ENCODE measurements at regions not wholly inside any gene's neighbourhood (a gene's known extent, or its start where the extent isn't known, plus 50 kb on each side); places are given as distances from the start of the nearest gene placed in this dataset.

GRCh38 chr4:22202975-22203710 is 254.6 kb upstream of the KCNIP4 start:
- Histone ChIP-seq H3K27me3 (replicated peaks in 1 of 2; ENCODE audit: control insufficient read depth in 2 of 2, insufficient read depth in 2 of 2, low read length in 1 of 2) (no peaks in the 10 kb centered on the region), H3K9ac (ENCODE audit: control insufficient read depth, insufficient read depth, low read length) (no peak overlapping the region), H3K79me2 (ENCODE audit: control insufficient read depth, insufficient read depth, low read length) (no peaks in the 10 kb centered on the region), H4K20me1 (ENCODE audit: control insufficient read depth, insufficient read depth) (no peaks in the 10 kb centered on the region), H3K4me2 (ENCODE audit: control insufficient read depth, insufficient read depth) (no peak overlapping the region), H3K9me3 (replicated peaks; ENCODE audit: control insufficient read depth, insufficient read depth, low read length) (no peaks in the 10 kb centered on the region), H2AFZ (ENCODE audit: control insufficient read depth, low read depth, low read length) (no peak overlapping the region), H3K4me3 (no peak overlapping the region), H3K4me1 (ENCODE audit: control insufficient read depth, insufficient read depth, low read length) (no peaks in the 10 kb centered on the region), H3K27ac (ENCODE audit: control insufficient read depth, insufficient read depth) (no peak overlapping the region), H3K36me3 (ENCODE audit: control insufficient read depth in 2 of 2, insufficient read depth in 2 of 2, low read length in 1 of 2) (no peaks in the 10 kb centered on the region)
- BruUV-seq (replicated peaks), result no TSS peak
- FAIRE-seq (no peak), ATAC-seq (peak; percentile 30; the same call in 1 of the 3 replicates), DNase-seq (ENCODE audit: low read depth, low spot score) (no peak)
- in situ Hi-C loops (cut with MboI) (no loop called here), intact Hi-C loops (cut with micrococcal nuclease; ENCODE audit: unreplicated experiment) (no loop called here)
- ChIA-PET POLR2A (no interaction called here), SMC1A (ENCODE audit: uncharacterized antibody, unreplicated experiment) (interaction anchor here (0.7 kb wide), 1 partner anchor 9 kb away, joined by 4 read pairs; no protein-coding TSS in a partner anchor), CTCF (interaction anchor here (0.6 kb wide), 1 partner anchor 463 kb away, joined by 3 read pairs; no protein-coding TSS in a partner anchor), RAD21 (ENCODE audit: unreplicated experiment) (no interaction called here)
- no peak for TF ChIP-seq POLR2AphosphoS2 (IDR thresholded peaks at IDR 0.05; ENCODE audit: low read depth, low read length)
- TF ChIP-seq SMAD5 (IDR thresholded peaks at IDR 0.05; ENCODE audit: low read depth), result no peak
- no peak for TF ChIP-seq HDAC6 (IDR thresholded peaks at IDR 0.05; ENCODE audit: unreplicated experiment)
- no peak for TF ChIP-seq SMARCA5 (IDR thresholded peaks at IDR 0.05)
- TF ChIP-seq RAD51 (IDR thresholded peaks at IDR 0.05), result no peak
- TF ChIP-seq ZNF24 (IDR thresholded peaks at IDR 0.05), result no peak
- TF ChIP-seq GABPA (IDR thresholded peaks at IDR 0.05; ENCODE audit: low read depth), result no peak
- no peak for TF ChIP-seq ZBTB11 (CRISPR knock-in tag; IDR thresholded peaks at IDR 0.05)
- TF ChIP-seq MAX (IDR thresholded peaks at IDR 0.05; ENCODE audit: low read depth, low read length), result no peak
- TF ChIP-seq ESRRA (IDR thresholded peaks at IDR 0.05; ENCODE audit: low read length), result no peak
- no peak for TF ChIP-seq SPI1 (IDR thresholded peaks at IDR 0.05; ENCODE audit: borderline replicate concordance, insufficient read depth, low read depth, low read length)
- no peak for TF ChIP-seq TCF12 (IDR thresholded peaks at IDR 0.05; ENCODE audit: low read depth, low read length)
- WGBS (ENCODE audit: insufficient coverage, insufficient replicate concordance, low lambda C conversion rate, missing lambda C conversion rate), result 6% methylated on average over 6 of the region's 6 CpGs
